Prostate gland (tissue), 2 donors: ENCODE measurements at regions not wholly inside any gene's neighbourhood (a gene's known extent, or its start where the extent isn't known, plus 50 kb on each side); places are given as distances from the start of the nearest gene placed in this dataset.
"Not testable (repeated sequence)": the region's sequence is repeated elsewhere in the genome, so short reads cannot be mapped to it uniquely, and the experiment has no call there.

Experiments used
- DNase-seq: peaks from one replicate; pipeline ENCODE4 v3.0.0-alpha.2; 2019; ENCODE audit warnings: low spot score
- H3K27ac ChIP-seq, 2 donors: fragments of 200-600 bp; sonication (generic); 2 replicates each; pipeline ENCODE4 v1.5.1; 2017 to 2019
- H3K27me3 ChIP-seq: fragments of 200-600 bp; sonication (generic); replicated peaks from 2 replicates; pipeline ENCODE4 v1.5.1; 2019; ENCODE audit not compliant: insufficient read depth
- H3K36me3 ChIP-seq, 2 donors: fragments of 200-600 bp; sonication (generic); 1 replicate in 1 of 2; 2 replicates in 1 of 2; pipeline versions ENCODE4 v1.5.1 to v1.8.1; 2017 to 2019
- H3K4me1 ChIP-seq: fragments of 200-600 bp; sonication (generic); replicated peaks from 2 replicates; pipeline ENCODE4 v1.5.1; 2019
- H3K4me3 ChIP-seq, 2 donors: fragments of 200-600 bp; sonication (generic); 2 replicates each; pipeline ENCODE4 v1.5.1; 2017 to 2019
- H3K9me3 ChIP-seq: fragments of 200-600 bp; sonication (generic); 2 replicates; pipeline ENCODE4 v1.5.1; 2017
- POLR2A ChIP-seq: fragments of 450-650 bp; IDR thresholded peaks from one replicate; pipeline ENCODE4 v1.6.1; 2016; ENCODE audit warnings: antibody characterized with exemption, mild to moderate bottlenecking
- POLR2AphosphoS5 ChIP-seq: sonication (generic); formaldehyde crosslinking; IDR thresholded peaks from one replicate; pipeline ENCODE4 v1.6.1; 2017; ENCODE audit warnings: antibody characterized with exemption
- WGBS: methylation state at CpG from one replicate; pipeline ENCODE4 v1.1.5; 2018; 5-methylcytosine and 5-hydroxymethylcytosine counted together
- intact Hi-C: fragments of 100-400 bp; cut with DNase I; formaldehyde crosslinking; loops from one replicate; pipeline ENCODE4 v1.14.2; 2022
- TF ChIP-seq, protein P1 (sequence below), 4 experiments: fragments of 200-600 bp in 2 of 4; fragments of 450-650 bp in 2 of 4; sonication (generic) in 2 of 4; IDR thresholded peaks; 1 replicate in 3 of 4; 2 replicates in 1 of 4; pipeline ENCODE4 v1.5.1; 2016 to 2019; ENCODE audit warnings: antibody characterized with exemption in 4 of 4, mild to moderate bottlenecking in 2 of 4, moderate library complexity in 2 of 4

DNA sequence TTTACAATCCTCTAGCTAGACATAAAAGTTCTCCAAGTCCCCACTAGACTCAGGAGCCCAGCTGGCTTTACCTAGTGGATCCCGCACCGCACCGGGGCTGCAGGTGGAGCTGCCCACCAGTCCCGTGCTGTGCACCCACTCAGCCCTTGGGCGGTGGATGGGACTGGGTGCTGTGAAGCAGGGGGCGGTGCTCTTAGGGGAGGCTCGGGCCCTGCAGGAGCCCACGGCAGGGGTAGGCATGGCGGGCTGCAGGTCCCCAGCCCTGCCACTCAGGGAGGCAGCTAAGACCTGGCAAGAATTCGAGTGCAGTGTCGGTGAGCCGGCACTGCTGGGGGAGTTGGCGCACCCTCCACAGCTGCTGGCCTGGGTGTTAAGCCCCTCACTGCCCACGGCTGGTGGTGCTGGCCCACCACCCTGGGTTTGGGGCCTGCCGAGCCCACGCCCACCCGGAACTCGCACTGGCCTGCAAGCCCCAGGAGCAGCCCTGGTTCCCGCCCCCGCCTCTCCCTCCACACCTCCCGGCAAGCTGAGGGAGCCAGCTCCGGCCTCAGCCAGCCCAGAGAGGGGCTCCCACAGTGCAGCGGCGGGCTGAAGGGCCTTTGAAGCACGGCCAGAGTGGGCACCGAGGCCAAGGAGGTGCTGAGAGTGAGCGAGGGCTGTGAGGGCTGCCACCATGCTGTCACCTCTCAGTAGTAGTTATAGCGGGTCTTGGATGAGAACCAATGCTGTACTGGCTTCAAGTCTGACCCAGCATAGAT lies 255.2 kb downstream of the CDH7 start:
- Histone ChIP-seq H3K4me1 (no peaks in the 10 kb centered on the region), H3K27ac (no peak overlapping the region), H3K36me3 (no peaks in the 10 kb centered on the region), H3K4me3 (no peak overlapping the region), H3K9me3 (no peaks in the 10 kb centered on the region), H3K27me3 (no peaks in the 10 kb centered on the region)
- no peak for DNase-seq
- TF ChIP-seq, protein P1, sequence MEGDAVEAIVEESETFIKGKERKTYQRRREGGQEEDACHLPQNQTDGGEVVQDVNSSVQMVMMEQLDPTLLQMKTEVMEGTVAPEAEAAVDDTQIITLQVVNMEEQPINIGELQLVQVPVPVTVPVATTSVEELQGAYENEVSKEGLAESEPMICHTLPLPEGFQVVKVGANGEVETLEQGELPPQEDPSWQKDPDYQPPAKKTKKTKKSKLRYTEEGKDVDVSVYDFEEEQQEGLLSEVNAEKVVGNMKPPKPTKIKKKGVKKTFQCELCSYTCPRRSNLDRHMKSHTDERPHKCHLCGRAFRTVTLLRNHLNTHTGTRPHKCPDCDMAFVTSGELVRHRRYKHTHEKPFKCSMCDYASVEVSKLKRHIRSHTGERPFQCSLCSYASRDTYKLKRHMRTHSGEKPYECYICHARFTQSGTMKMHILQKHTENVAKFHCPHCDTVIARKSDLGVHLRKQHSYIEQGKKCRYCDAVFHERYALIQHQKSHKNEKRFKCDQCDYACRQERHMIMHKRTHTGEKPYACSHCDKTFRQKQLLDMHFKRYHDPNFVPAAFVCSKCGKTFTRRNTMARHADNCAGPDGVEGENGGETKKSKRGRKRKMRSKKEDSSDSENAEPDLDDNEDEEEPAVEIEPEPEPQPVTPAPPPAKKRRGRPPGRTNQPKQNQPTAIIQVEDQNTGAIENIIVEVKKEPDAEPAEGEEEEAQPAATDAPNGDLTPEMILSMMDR (IDR thresholded peaks at IDR 0.05), result no peak
- no peak for TF ChIP-seq POLR2A
- no peak for TF ChIP-seq POLR2AphosphoS5
- 92% methylated on average over 24 of the region's 28 CpGs for WGBS
- intact Hi-C loops, result no loop called here

- intact Hi-C loops, DNase-seq, H3K27ac ChIP-seq, H3K27me3 ChIP-seq, H3K4me3 ChIP-seq, H3K9me3 ChIP-seq, H3K4me1 ChIP-seq, H3K36me3 ChIP-seq: not testable (repeated sequence)
- WGBS, result 89% methylated on average over 11 of the region's 11 CpGs
Measured at GRCh38 chr18:65998971-65999700, 248.3 kb downstream of the CDH7 start.

DNA sequence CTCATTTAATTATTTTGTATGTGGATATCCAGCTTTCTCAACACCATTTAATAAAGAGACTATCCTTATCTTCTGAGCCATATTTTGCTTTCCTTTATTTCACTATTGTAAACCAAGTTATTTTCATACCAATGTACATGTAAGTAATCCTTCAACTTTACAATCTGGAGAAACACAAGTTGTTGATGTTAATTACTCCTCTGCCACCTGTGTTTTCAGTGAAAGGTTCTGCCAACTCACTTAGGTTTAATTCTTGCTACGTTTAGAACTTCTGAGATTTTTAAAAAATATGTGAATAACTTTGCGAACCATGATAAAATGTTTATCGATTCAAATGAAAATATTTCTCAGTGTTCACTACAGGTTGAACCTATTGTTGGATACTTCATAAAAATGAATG lies 244.4 kb downstream of the CDH7 start:
- WGBS, result 64% methylated on average over 3 of the region's 3 CpGs

DNA sequence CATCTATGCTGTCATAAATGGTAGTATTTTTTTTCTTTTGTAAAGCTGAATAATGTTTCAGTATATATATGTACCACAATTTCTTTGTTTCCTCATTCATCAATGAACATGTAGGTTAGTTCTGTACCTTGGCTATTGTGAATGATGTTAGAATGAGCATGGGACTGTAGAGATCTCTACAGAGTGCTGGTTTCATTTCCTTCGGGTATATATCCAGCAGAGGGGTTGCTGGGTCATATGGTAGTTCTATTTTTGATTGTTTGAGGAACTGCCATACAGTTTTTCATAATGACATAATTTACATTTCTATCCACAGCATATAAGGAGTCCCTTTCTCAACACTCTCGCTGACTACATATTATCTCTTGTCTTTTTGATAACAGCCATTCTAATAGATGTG lies 243.5 kb downstream of the CDH7 start:
- H3K27ac ChIP-seq, result no peak overlapping the region
- WGBS, result 94% methylated on average over 2 of the region's 2 CpGs

More for the DNA sequence above, 244.4 kb downstream of the CDH7 start:
- Histone ChIP-seq H3K36me3 (no peaks in the 10 kb centered on the region), H3K27me3 (no peaks in the 10 kb centered on the region), H3K9me3 (no peaks in the 10 kb centered on the region), H3K4me3 (no peak overlapping the region), H3K27ac (no peak overlapping the region), H3K4me1 (no peaks in the 10 kb centered on the region)
- DNase-seq, result no peak
- no peak for TF ChIP-seq POLR2A
- no peak for TF ChIP-seq POLR2AphosphoS5
- TF ChIP-seq, protein P1 (IDR thresholded peaks at IDR 0.05), result no peak
- intact Hi-C loops, result no loop called here

DNA sequence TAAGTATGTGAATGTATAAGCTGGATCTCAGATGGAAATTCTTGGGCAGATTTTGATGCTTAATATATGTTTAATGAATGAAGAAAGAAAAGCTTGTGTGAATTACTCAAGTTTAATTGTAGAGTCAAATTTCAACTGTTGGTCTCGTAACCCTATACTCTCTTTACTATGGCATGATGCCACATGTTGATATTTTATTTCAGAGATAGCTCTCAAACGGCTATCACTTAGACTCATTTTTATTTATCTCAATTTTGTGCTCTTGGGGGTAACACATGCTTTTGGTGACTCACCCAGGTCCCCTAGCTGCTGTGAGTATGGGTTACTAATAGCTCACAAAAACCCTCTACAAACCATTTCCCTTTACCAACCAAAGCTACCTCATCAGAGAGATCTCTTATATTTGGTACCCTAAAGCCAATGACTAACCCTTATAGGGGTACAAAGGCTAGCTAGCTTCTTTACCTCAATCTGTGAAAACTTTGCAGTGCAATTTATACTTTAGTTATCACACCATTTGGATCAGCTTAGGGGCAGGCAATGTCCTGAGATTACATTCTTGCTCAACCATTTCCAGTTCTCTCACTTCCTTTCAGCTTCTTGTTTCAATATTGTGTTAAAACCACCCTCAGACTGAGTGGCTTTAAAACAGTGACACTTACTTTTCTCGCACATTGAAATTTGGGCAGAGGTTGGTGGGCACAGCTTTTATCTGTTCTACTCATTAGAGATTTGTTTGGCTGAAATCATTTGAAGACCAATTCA lies 240.3 kb downstream of the CDH7 start:
- no peak overlapping the region for H3K4me3 ChIP-seq
- no peaks in the 10 kb centered on the region for H3K4me1 ChIP-seq
- TF ChIP-seq POLR2A (no peak), POLR2AphosphoS5 (no peak)
- TF ChIP-seq, protein P1 (IDR thresholded peaks at IDR 0.05), result no peak
- intact Hi-C loops, result no loop called here
- no peaks in the 10 kb centered on the region for H3K36me3 ChIP-seq
- H3K27me3 ChIP-seq, result no peaks in the 10 kb centered on the region
- H3K27ac ChIP-seq, result no peak overlapping the region
- DNase-seq, result no peak
- WGBS, result 51% methylated on average over 3 of the region's 3 CpGs
- H3K9me3 ChIP-seq, result no peaks in the 10 kb centered on the region

More for the DNA sequence above, 243.5 kb downstream of the CDH7 start:
- H3K4me1 ChIP-seq, result no peaks in the 10 kb centered on the region
- H3K36me3 ChIP-seq, result no peaks in the 10 kb centered on the region
- intact Hi-C loops, result no loop called here
- DNase-seq, result no peak
- H3K4me3 ChIP-seq, result no peak overlapping the region
- no peaks in the 10 kb centered on the region for H3K27me3 ChIP-seq
- H3K9me3 ChIP-seq, result no peaks in the 10 kb centered on the region
- TF ChIP-seq POLR2AphosphoS5 (no peak), POLR2A (no peak)
- TF ChIP-seq, protein P1 (IDR thresholded peaks at IDR 0.05), result no peak
